ENCODE measurements at regions not wholly inside any gene's neighbourhood (a gene's known extent, or its start where the extent isn't known, plus 50 kb on each side); places are given as distances from the start of the nearest gene placed in this dataset.

DNA sequence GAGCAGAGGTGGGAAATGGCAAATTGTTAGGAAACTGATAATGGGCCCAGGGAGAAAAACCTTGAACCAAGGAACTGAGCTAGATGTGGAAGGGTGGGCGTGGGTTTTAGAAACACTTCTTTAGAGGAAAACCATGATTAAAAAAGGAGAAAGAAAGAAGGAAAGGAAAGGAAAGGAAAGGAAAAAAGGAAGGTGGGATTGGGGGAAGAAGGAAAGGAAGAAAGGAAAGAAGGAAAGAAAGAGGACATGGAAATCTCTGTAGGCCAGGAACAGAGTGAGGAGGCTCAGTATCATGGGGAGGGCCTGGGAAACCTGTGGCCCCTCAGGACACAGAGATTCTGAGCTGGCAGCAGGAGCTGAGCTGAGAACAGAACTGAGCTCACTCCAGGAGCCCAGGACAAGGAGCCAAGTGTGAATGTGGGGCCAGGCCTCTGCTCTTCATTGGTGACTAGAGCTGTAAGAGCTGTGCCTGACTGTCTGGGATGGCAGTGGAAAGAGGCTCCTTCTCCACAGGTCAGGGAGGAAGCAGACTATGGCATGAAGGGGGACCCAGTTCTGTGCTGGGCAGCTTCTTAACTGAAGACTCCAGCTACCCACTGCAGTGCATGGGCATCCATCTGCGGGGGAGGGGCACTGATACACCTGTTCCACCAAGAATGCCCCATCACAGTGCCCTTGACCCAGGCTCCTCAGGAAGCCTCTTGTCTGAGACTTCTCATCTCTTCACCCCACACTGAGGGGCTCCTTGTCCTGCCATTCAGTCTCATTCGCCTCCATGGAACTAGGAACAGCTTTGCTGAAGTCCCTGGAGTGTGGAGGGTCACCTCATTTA lies 116.1 kb upstream of the BACH2 start:
- TF ChIP-seq, protein P1, sequence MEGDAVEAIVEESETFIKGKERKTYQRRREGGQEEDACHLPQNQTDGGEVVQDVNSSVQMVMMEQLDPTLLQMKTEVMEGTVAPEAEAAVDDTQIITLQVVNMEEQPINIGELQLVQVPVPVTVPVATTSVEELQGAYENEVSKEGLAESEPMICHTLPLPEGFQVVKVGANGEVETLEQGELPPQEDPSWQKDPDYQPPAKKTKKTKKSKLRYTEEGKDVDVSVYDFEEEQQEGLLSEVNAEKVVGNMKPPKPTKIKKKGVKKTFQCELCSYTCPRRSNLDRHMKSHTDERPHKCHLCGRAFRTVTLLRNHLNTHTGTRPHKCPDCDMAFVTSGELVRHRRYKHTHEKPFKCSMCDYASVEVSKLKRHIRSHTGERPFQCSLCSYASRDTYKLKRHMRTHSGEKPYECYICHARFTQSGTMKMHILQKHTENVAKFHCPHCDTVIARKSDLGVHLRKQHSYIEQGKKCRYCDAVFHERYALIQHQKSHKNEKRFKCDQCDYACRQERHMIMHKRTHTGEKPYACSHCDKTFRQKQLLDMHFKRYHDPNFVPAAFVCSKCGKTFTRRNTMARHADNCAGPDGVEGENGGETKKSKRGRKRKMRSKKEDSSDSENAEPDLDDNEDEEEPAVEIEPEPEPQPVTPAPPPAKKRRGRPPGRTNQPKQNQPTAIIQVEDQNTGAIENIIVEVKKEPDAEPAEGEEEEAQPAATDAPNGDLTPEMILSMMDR (IDR thresholded peaks at IDR 0.05): no peak
- no peak for TF ChIP-seq EZH2 (IDR thresholded peaks at IDR 0.05; ENCODE audit: borderline replicate concordance, insufficient read depth, low read depth, low read length, poor library complexity, severe bottlenecking)

All from B cell (primary cell).